ENCODE measurements at regions not wholly inside any gene's neighbourhood (a gene's known extent, or its start where the extent isn't known, plus 50 kb on each side); places are given as distances from the start of the nearest gene placed in this dataset.

GRCh38 chr6:145077382-145077781 lies 657.9 kb downstream of the EPM2A start:
- TF ChIP-seq CTCF (IDR thresholded peaks at IDR 0.05): no peak
- TF ChIP-seq POLR2A (IDR thresholded peaks at IDR 0.05): no peak

Data from gastroesophageal sphincter (tissue), 3 donors.